ENCODE measurements at regions not wholly inside any gene's neighbourhood (a gene's known extent, or its start where the extent isn't known, plus 50 kb on each side); places are given as distances from the start of the nearest gene placed in this dataset.

DNA sequence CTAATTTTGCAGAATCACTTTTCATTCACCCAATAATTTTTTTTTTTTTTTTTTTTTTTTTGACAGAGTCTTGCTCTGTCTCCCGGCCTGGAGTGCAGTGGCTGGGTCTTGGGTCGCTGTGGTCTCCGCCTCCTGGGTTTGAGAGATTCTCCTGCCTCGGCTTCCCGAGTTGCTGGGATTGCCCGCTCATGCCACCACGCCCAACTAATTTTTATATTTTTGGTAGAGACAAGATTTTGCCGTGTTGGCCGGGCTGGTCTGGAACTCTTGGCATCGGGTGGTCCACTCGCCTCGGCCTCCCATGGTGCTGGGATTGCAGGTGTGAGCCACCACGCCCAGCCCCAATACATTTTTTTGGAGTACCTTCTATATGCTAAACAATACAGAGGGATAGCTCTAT lies 1120.0 kb upstream of the ATXN8OS start:
- H3K27ac ChIP-seq: no peak overlapping the region
- 91 to 96% methylated on average over 13 of the region's 13 CpGs for WGBS, 2 donors

DNA sequence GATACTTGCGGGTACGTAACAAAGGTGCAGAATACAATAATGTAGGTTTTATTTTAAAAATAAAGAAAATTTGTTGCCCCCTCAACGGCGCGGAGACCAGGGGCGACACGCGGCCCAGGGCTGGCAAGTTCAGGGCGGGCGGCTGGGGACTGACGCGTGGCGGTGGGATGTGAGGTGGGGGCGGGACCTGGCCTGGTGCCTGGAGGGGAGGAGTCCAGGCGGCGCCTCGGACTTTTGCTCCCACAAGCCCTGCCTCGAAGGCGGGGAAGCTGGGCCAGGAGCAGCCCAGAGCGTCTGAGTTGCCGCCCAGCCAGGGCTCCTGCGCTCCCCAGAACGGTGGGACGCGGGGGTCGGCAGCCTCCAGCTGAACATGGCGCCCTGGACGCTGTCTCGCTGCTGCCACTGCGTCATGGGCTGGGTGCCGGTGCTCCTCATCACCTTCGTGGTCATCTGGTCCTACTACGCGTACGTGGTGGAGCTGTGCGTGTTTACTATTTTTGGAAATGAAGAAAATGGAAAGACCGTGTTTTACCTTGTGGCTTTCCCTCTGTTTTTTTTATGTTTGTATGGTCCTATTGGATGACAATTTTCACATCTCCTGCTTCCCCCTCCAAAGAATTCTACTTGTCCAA lies 1122.8 kb upstream of the ATXN8OS start:
- Histone ChIP-seq H3K27ac (no peak overlapping the region), H3K36me3 (no peaks in the 10 kb centered on the region), H3K4me3 (no peak overlapping the region), H3K9me3 (peaks cover 0 to 2% (median 0%) of the 10 kb centered on the region in 4 donors), H3K4me1 (no peaks in the 10 kb centered on the region), H3K27me3 (no peaks in the 10 kb centered on the region)
- 92 to 95% methylated on average over 36 of the region's 37 CpGs for WGBS, 2 donors
- no peak for TF ChIP-seq POLR2A (IDR thresholded peaks at IDR 0.05)
- no peak for TF ChIP-seq CTCF (IDR thresholded peaks at IDR 0.05)
- no peak for TF ChIP-seq EP300 (IDR thresholded peaks at IDR 0.05)
- DNase-seq (ENCODE audit: low spot score in 2 of 2): no peak

More for the DNA sequence above, 1120.0 kb upstream of the ATXN8OS start:
- TF ChIP-seq CTCF (IDR thresholded peaks at IDR 0.05): no peak
- TF ChIP-seq POLR2A (IDR thresholded peaks at IDR 0.05): no peak
- no peak for TF ChIP-seq EP300 (IDR thresholded peaks at IDR 0.05)
- Histone ChIP-seq H3K9me3 (peaks cover 0 to 2% (median 0%) of the 10 kb centered on the region in 4 donors), H3K4me3 (no peak overlapping the region), H3K36me3 (no peaks in the 10 kb centered on the region), H3K4me1 (no peaks in the 10 kb centered on the region), H3K27me3 (no peaks in the 10 kb centered on the region)
- no peak for DNase-seq (ENCODE audit: low spot score in 2 of 2)

DNA sequence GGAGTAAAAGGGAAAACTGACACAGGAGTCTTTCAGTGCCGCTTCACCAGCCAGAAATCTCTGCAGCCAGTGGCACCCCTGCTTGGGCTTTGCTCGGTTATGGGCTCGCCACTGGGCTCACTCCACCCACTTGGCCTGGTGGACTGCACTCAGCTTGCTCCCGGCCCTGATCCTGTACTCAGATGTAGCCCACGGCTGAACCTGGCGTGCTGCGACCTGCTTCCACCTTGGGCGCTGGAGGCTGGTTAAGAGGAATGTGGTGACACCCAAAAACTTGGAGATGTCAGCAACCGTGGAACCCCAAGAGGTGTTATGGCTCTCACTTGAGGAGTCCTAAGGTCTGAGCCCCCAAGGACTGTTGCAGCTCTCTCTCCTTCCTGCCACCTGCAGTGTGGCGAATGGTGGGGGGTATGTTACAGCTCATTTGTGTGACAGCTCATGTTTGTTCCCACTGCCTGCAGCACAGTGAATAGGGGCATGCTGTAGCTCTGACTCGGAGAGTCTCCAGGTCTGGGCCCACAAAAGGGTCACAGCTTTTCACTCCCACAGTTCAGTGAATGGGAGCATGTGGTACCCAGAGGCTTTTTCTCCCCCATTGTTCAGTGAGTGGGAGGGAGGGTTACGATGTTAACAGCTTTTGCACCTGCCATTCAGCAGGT lies 1124.5 kb upstream of the ATXN8OS start:
- TF ChIP-seq POLR2A (IDR thresholded peaks at IDR 0.05) (no peak), EP300 (IDR thresholded peaks at IDR 0.05) (no peak), CTCF (IDR thresholded peaks at IDR 0.05) (no peak)
- WGBS, 2 donors: 87 to 95% methylated on average over 12 of the region's 12 CpGs
- Histone ChIP-seq H3K27me3 (no peaks in the 10 kb centered on the region), H3K4me3 (no peak overlapping the region), H3K9me3 (peaks cover 0 to 2% (median 0%) of the 10 kb centered on the region in 4 donors), H3K4me1 (no peaks in the 10 kb centered on the region), H3K27ac (no peak overlapping the region), H3K36me3 (no peaks in the 10 kb centered on the region)
- DNase-seq (ENCODE audit: low spot score in 2 of 2): no peak

GRCh38 chr13:68976287-68976686 lies 1131.3 kb upstream of the ATXN8OS start:
- WGBS, 2 donors: 85 to 97% methylated on average over 2 of the region's 2 CpGs
- Histone ChIP-seq H3K27me3 (no peaks in the 10 kb centered on the region), H3K36me3 (no peaks in the 10 kb centered on the region), H3K4me1 (no peaks in the 10 kb centered on the region), H3K9me3 (no peaks in the 10 kb centered on the region), H3K4me3 (no peak overlapping the region), H3K27ac (no peak overlapping the region)
- no peak for DNase-seq (ENCODE audit: low spot score in 2 of 2)
- no peak for TF ChIP-seq EP300 (IDR thresholded peaks at IDR 0.05)
- no peak for TF ChIP-seq POLR2A (IDR thresholded peaks at IDR 0.05)
- no peak for TF ChIP-seq CTCF (IDR thresholded peaks at IDR 0.05)

GRCh38 chr13:68970532-68970931 lies 1137.1 kb upstream of the ATXN8OS start:
- Histone ChIP-seq H3K36me3 (no peaks in the 10 kb centered on the region), H3K27ac (no peak overlapping the region), H3K4me1 (no peaks in the 10 kb centered on the region), H3K9me3 (no peaks in the 10 kb centered on the region), H3K4me3 (no peak overlapping the region), H3K27me3 (no peaks in the 10 kb centered on the region)
- no peak for DNase-seq (ENCODE audit: low spot score in 2 of 2)
- TF ChIP-seq CTCF (IDR thresholded peaks at IDR 0.05): no peak
- TF ChIP-seq POLR2A (IDR thresholded peaks at IDR 0.05): no peak
- TF ChIP-seq EP300 (IDR thresholded peaks at IDR 0.05): no peak
